HG02588 (cell line): ENCODE measurements at regions not wholly inside any gene's neighbourhood (a gene's known extent, or its start where the extent isn't known, plus 50 kb on each side); places are given as distances from the start of the nearest gene placed in this dataset.

ENCODE experiments used
- ATAC-seq: cut with Tn5 transposase; IDR thresholded peaks from one replicate; pipeline ENCODE4 v1.9.1; 2021; ENCODE audit warnings: mild to moderate bottlenecking, moderate library complexity; ENCODE audit not compliant: unreplicated experiment

- no peak for ATAC-seq
Observed at GRCh38 chr15:62845241-62846126, 197.1 kb upstream of the TPM1 start.

DNA sequence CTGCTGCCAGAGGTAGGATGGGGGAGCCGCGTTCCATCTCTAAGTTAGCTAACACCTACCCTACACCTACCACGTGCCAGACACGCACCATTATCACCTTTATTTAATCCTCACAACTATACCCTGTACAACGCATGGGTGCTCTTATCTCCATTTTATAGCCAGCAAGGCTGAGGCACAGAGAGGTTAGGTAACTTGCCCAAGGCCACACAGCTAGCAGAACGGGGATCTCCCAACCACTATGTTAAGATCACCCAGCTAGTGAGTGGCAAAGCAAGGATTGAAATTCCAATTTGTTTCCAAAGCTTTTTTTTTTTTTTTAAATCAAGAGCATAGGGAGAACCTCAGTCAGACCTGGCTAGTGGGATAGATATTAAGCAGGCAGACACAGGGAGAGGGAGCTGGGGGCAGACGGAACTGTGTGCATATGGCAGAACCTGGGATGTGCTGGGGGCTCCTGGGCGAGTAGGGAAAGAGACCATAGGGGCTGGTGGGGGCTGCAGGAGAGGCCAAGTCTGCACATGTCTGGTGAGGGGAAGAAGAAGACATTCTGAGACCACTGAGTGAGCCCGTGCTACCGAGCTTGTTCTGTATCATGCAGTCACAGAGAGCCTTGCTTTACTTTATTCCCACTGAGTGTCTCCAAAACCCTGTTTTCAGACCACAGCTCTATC, 196.3 kb upstream of the TPM1 start:
- ATAC-seq: no peak

- ATAC-seq: no peak
Observed at GRCh38 chr15:62846805-62847495, 195.6 kb upstream of the TPM1 start.

GRCh38 chr15:62847900-62848489, 194.6 kb upstream of the TPM1 start:
- no peak for ATAC-seq

DNA sequence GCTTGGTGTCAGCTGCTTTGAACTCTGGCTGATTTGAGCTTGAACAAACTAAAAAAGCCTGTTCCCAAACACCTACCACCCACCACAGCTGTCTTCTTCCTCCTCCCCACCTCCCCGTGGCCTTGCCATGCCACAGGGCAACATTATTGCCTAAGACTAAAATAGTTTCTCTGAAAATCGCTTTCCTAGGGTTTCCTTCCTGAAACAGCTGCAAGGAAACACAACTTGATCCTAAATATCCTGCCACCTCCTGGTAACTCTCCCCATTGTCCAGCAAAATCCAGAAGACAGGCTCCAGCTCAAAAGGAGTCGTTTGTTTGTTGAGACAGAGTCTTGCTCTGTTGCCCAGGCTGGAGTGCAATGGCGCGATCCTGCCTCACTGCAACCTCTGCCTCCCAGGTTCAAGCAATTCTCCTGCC, 193.9 kb upstream of the TPM1 start:
- ATAC-seq: no peak

DNA sequence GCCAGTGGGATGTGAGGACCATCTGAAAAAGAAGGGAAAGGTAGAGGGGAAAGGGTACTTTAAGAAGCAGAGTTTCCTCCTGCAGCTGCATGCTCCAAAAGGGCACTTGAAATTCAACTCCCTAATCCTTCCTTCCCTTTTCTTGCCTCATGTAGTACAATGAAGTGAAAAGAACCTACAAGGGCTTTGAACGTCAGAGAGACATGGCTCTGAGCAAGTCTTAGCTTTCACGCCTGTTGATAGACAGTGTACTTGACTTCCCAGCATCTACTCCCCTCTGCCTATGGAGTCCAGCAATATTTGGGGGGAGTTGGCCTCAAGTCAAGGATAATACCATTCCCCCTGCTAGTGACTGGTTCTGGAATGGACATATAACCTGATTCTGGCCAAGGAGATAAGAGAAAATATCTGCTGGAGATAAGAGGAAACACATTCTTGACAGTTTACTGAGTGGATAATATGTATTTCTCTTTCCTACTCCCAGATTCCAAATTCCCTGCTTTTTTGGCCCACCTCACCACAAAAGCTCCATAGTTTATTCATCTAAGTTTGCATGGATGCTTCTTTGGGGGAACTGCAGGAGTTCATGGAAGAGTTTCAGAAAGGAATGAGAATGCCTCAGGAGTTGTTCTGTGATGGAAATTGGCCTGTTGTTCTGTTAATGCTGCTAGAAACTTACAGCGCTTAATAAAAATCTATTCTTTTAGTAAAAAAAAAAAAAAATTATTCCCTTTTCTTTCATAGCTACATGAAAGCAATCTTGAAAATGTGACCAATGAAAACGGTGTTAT, 193.0 kb upstream of the TPM1 start:
- ATAC-seq: no peak

DNA sequence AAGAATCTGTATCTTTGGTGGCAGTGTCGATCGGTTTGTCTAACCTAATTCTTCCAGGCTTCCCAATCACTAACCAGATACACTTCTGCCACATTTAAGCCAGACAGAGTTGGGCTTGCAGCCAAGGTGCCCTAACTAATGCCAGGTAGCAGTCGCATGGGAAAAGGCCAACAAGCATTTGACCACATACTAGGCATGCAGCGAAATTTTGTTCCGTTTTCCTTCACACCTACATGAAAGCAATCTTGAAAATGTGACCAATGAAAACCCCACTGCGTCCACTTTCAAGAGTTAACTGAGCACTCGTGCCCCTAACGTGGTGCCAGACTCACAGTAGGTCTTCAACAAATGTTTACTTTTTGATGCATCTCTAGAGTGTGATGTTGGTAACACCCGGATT, 192.2 kb upstream of the TPM1 start:
- no peak for ATAC-seq

- ATAC-seq: no peak
Observed at GRCh38 chr15:62850791-62851291, 191.7 kb upstream of the TPM1 start.

- no peak for ATAC-seq
Observed at GRCh38 chr15:62853114-62853840, 189.3 kb upstream of the TPM1 start.

DNA sequence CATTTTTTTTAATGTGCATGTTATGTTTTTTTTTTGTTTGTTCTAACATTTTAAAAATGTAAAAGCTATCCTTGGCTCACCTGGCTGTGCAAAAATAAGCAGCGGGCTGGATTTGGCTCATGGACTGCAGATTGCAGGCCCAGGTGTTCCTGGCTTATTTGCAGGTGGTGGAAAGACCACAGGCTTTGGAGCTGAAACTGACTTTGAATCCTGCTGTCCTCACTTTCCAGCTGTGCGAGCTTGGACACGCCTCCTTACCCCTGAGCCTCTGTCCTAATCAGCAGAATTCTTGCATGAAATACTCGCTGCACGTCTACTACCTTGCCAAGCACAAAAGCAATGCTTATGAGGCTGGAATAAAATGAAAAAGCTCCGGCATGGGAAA, 188.7 kb upstream of the TPM1 start:
- ATAC-seq: no peak

GRCh38 chr15:62854420-62855084, 188.0 kb upstream of the TPM1 start:
- no peak for ATAC-seq

DNA sequence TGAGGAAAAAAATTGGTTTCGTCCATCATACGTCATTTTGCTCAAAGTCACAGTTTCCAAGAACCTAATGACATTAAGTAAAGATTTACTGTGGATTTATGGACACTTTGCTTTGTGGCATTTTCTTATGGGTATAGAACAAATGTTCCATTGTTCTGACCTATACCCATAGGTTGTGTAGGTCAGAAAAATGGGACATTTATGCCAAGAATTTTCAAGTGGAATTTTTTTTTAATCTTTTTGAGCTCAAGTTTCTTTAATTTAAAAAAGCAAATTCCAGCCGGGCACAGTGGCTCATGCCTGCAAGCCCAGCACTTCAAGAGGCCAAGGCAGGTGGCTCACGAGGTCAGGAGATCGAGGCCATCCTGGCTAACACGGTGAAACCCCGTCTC, 187.5 kb upstream of the TPM1 start:
- ATAC-seq: no peak

DNA sequence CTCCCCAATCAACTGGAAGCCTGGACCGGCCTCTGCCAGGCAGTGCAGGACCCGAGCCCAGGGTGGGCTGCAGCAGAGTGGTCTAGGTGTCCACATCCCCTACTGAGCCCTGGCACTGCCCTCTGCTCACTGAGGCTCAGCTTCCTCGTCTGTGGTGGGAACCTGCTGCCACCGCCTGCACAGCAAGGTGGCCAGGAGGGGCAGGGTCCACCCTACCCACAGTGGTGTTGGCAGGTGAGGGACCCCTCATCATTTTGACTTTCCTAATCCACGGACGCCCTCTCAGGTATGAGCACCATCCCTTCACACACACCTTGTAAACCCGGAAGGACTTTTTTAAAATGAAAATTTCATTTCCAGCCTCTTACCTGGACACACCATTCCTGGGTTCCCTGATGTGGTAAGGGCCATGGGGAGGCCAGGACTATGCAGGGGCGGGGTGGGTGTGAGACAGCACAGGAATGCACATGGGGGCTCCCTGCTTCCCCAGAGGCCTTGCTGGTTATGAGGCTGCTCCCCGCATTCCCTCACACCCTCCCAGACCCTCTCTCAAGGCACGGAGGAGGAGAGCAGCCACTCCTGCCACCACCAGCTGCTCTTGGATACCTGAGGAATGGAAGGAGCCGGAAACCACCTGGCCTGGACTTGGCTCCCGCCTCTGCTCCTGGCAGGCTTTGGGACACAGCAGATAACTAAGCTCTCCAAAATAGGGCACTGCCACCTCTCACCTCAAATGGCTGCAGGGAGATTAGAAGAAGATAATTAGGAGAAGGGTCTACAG, 185.9 kb upstream of the TPM1 start:
- ATAC-seq: no peak

- no peak for ATAC-seq
Observed at GRCh38 chr15:62857411-62857853, 185.1 kb upstream of the TPM1 start.

- ATAC-seq: no peak
Observed at GRCh38 chr15:62858343-62858742, 184.2 kb upstream of the TPM1 start.

GRCh38 chr15:62862717-62863116, 179.8 kb upstream of the TPM1 start:
- no peak for ATAC-seq

- ATAC-seq: no peak
Observed at GRCh38 chr15:62866366-62866765, 176.2 kb upstream of the TPM1 start.

- ATAC-seq: no peak
Observed at GRCh38 chr15:62867844-62868243, 174.7 kb upstream of the TPM1 start.
